Nephron progenitor cell (in vitro differentiated cells): ENCODE measurements at regions not wholly inside any gene's neighbourhood (a gene's known extent, or its start where the extent isn't known, plus 50 kb on each side); places are given as distances from the start of the nearest gene placed in this dataset.

Experiments used
- DNase-seq: peaks from one replicate; pipeline ENCODE4 v3.0.0; 2021
- H3K27ac Mint-ChIP-seq: 2 replicates; pipeline ENCODE4 v1.8.0; 2021; ENCODE audit warnings: mild to moderate bottlenecking, moderate library complexity, mixed read lengths
- H3K27me3 Mint-ChIP-seq: 2 replicates; pipeline ENCODE4 v1.8.0; 2021; ENCODE audit warnings: mild to moderate bottlenecking, low read depth, mixed read lengths; ENCODE audit not compliant: poor library complexity
- H3K36me3 Mint-ChIP-seq: 2 replicates; pipeline ENCODE4 v1.8.0; 2021; ENCODE audit warnings: low read depth, mixed read lengths
- H3K4me1 Mint-ChIP-seq: 2 replicates; pipeline ENCODE4 v1.8.0; 2021; ENCODE audit warnings: mixed read lengths
- H3K4me3 Mint-ChIP-seq: 2 replicates; pipeline ENCODE4 v1.8.0; 2021; ENCODE audit warnings: mild to moderate bottlenecking, moderate library complexity, mixed read lengths
- H3K9me3 Mint-ChIP-seq: 2 replicates; pipeline ENCODE4 v1.8.0; 2021; ENCODE audit warnings: mild to moderate bottlenecking, moderate library complexity, mixed read lengths
- CTCF ChIP-seq: fragments of 200-600 bp; sonication (generic); IDR thresholded peaks from 2 replicates; pipeline ENCODE4 v1.5.0; 2021; ENCODE audit warnings: antibody characterized with exemption

- Mint-ChIP-seq H3K27ac (no peak overlapping the region), H3K36me3 (peaks cover 5% of the 10 kb centered on the region), H3K4me1 (peaks cover 39% of the 10 kb centered on the region), H3K27me3 (peaks cover 7% of the 10 kb centered on the region), H3K4me3 (no peak overlapping the region), H3K9me3 (peaks cover 16% of the 10 kb centered on the region)
- no peak for TF ChIP-seq CTCF
- DNase-seq: no peak
Measured at GRCh38 chr9:80144856-80145255, 573.1 kb downstream of the TLE4 start.

- H3K36me3 Mint-ChIP-seq: peaks cover under 1% of the 10 kb centered on the region
- peaks cover 11% of the 10 kb centered on the region for H3K9me3 Mint-ChIP-seq
- H3K4me3 Mint-ChIP-seq: no peak overlapping the region
- peaks cover 4% of the 10 kb centered on the region for H3K27me3 Mint-ChIP-seq
- DNase-seq: no peak
- no peak for TF ChIP-seq CTCF
- H3K4me1 Mint-ChIP-seq: peaks cover 39% of the 10 kb centered on the region
- H3K27ac Mint-ChIP-seq: no peak overlapping the region
Measured at GRCh38 chr9:80144406-80144805, 572.6 kb downstream of the TLE4 start.

- Mint-ChIP-seq H3K4me3 (no peak overlapping the region), H3K27me3 (peaks cover 4% of the 10 kb centered on the region), H3K36me3 (no peaks in the 10 kb centered on the region), H3K27ac (no peak overlapping the region), H3K4me1 (peaks cover 39% of the 10 kb centered on the region), H3K9me3 (peaks cover 8% of the 10 kb centered on the region)
- DNase-seq: no peak
- no peak for TF ChIP-seq CTCF
Measured at GRCh38 chr9:80143899-80144298, 572.1 kb downstream of the TLE4 start.

GRCh38 chr9:80134487-80134886 is 562.7 kb downstream of the TLE4 start:
- Mint-ChIP-seq H3K36me3 (peaks cover 5% of the 10 kb centered on the region), H3K27ac (no peak overlapping the region), H3K9me3 (peaks cover 16% of the 10 kb centered on the region), H3K27me3 (peaks cover 9% of the 10 kb centered on the region), H3K4me1 (no peaks in the 10 kb centered on the region), H3K4me3 (no peak overlapping the region)
- DNase-seq: no peak
- no peak for TF ChIP-seq CTCF

GRCh38 chr9:80131627-80132026 is 559.9 kb downstream of the TLE4 start:
- peaks cover 9% of the 10 kb centered on the region for H3K27me3 Mint-ChIP-seq
- H3K4me1 Mint-ChIP-seq: peaks cover 10% of the 10 kb centered on the region
- H3K9me3 Mint-ChIP-seq: no peaks in the 10 kb centered on the region
- H3K36me3 Mint-ChIP-seq: no peaks in the 10 kb centered on the region
- no peak for DNase-seq
- no peak overlapping the region for H3K4me3 Mint-ChIP-seq
- TF ChIP-seq CTCF: no peak
- no peak overlapping the region for H3K27ac Mint-ChIP-seq

- peaks cover 3% of the 10 kb centered on the region for H3K27me3 Mint-ChIP-seq
- no peak for TF ChIP-seq CTCF
Measured at GRCh38 chr9:80127920-80128319, 556.2 kb downstream of the TLE4 start.

More at GRCh38 chr9:80127920-80128319, 556.2 kb downstream of the TLE4 start:
- Mint-ChIP-seq H3K36me3 (no peaks in the 10 kb centered on the region), H3K4me3 (no peak overlapping the region), H3K27ac (no peak overlapping the region), H3K9me3 (no peaks in the 10 kb centered on the region), H3K4me1 (peaks cover 10% of the 10 kb centered on the region)
- DNase-seq: no peak
